ENCODE measurements at regions not wholly inside any gene's neighbourhood (a gene's known extent, or its start where the extent isn't known, plus 50 kb on each side); places are given as distances from the start of the nearest gene placed in this dataset.

- POLR2A ChIA-PET = no interaction called here
- no peaks in the 10 kb centered on the region for H3K9me3 ChIP-seq
- ATAC-seq (no peak), DNase-seq (ENCODE audit: low read depth in 1 of 2, low spot score in 1 of 2) (no peak), FAIRE-seq (no peak)
- no peak for TF ChIP-seq JUNB (IDR thresholded peaks at IDR 0.05)
- no peak for TF ChIP-seq KDM1A (IDR thresholded peaks at IDR 0.05; ENCODE audit: low read depth)
- TF ChIP-seq ZC3H11A (IDR thresholded peaks at IDR 0.05) = no peak
- TF ChIP-seq ATOH8 (CRISPR knock-in tag; IDR thresholded peaks at IDR 0.05; ENCODE audit: low read depth) = no peak
- no peak overlapping the region for H3K4me2 ChIP-seq
- 74% methylated on average over 4 of the region's 4 CpGs for WGBS (ENCODE audit: missing lambda C conversion rate)
- H3K4me1 ChIP-seq = peaks cover 16% of the 10 kb centered on the region
- H3K4me3 ChIP-seq = no peak overlapping the region
- CTCF ChIA-PET = no interaction called here
- H3K27ac ChIP-seq = peak overlapping the region in 1 of 2 experiments; percentile 59; a peak in 2 of 6 replicates
Measured at GRCh38 chr1:188708795-188709535, 1768.7 kb downstream of the BRINP3 start.

- TF ChIP-seq CHD4 (IDR thresholded peaks at IDR 0.05; ENCODE audit: borderline replicate concordance) (no peak), RAD21 (conservative IDR thresholded peaks at IDR 0.05 in 1 of 2, IDR thresholded peaks at IDR 0.05 in 1 of 2) (0 out of 5 replicates have a peak, but pooled peaks of 1 of the 2 experiments have one; percentile 19)
- FAIRE-seq (no peak), ATAC-seq (peak in 1 of 2 experiments; percentile 51; a peak in 1 of 6 replicates), DNase-seq (ENCODE audit: low read depth in 1 of 2, low spot score in 1 of 2) (peak; percentile 1 to 16)
- 24% methylated on average over 1 of the region's 1 CpG for WGBS (ENCODE audit: missing lambda C conversion rate)
- no peak overlapping the region for H3K27ac ChIP-seq
- ChIA-PET POLR2A (no interaction called here), CTCF (no interaction called here)
- no peak overlapping the region for H3K4me2 ChIP-seq
- H3K9me3 ChIP-seq = no peaks in the 10 kb centered on the region
- H3K4me1 ChIP-seq = no peaks in the 10 kb centered on the region
- no peak overlapping the region for H3K4me3 ChIP-seq
Measured at GRCh38 chr1:188715566-188715965, 1762.1 kb downstream of the BRINP3 start.

- no peak for TF ChIP-seq USF2 (IDR thresholded peaks at IDR 0.05)
- no peak for ATAC-seq
- no peaks in the 10 kb centered on the region for H3K9me3 ChIP-seq
- 40% methylated on average over 3 of the region's 3 CpGs for WGBS (ENCODE audit: missing lambda C conversion rate)
- POLR2A ChIA-PET = no interaction called here
- no peaks in the 10 kb centered on the region for H3K4me1 ChIP-seq
- no peak overlapping the region for H3K4me2 ChIP-seq
- no peak for FAIRE-seq
- DNase-seq (ENCODE audit: low read depth in 1 of 2, low spot score in 1 of 2) = no peak
- no peak overlapping the region for H3K27ac ChIP-seq
- no peak overlapping the region for H3K4me3 ChIP-seq
- CTCF ChIA-PET = no interaction called here
Measured at GRCh38 chr1:188719735-188720134, 1757.9 kb downstream of the BRINP3 start.

GRCh38 chr1:188723332-188724020, 1754.2 kb downstream of the BRINP3 start:
- Histone ChIP-seq H3K4me1 (no peaks in the 10 kb centered on the region), H3K9me3 (no peaks in the 10 kb centered on the region), H3K27ac (no peak overlapping the region), H3K4me2 (no peak overlapping the region), H3K4me3 (no peak overlapping the region)
- ChIA-PET CTCF (interaction anchor here (0.7 kb wide), 1 partner anchor 20 kb away, joined by 7 read pairs; no protein-coding TSS in a partner anchor), POLR2A (no interaction called here)
- 35% methylated on average over 2 of the region's 2 CpGs for WGBS (ENCODE audit: missing lambda C conversion rate)
- no peak for ATAC-seq
- TF ChIP-seq ZFP36 (IDR thresholded peaks at IDR 0.05; ENCODE audit: borderline replicate concordance, partially characterized antibody) (no peak), POLR2AphosphoS2 (conservative IDR thresholded peaks at IDR 0.05; ENCODE audit: low read length) (no peak), KDM1A (IDR thresholded peaks at IDR 0.05; ENCODE audit: low read depth) (no peak), KDM5A (IDR thresholded peaks at IDR 0.05) (no peak), NPAS2 (CRISPR knock-in tag; IDR thresholded peaks at IDR 0.05; ENCODE audit: borderline replicate concordance) (no peak)
- no peak for DNase-seq (ENCODE audit: low read depth in 1 of 2, low spot score in 1 of 2)
- no peak for FAIRE-seq

GRCh38 chr1:188729039-188729438, 1748.6 kb downstream of the BRINP3 start:
- Histone ChIP-seq H3K4me2 (no peak overlapping the region), H3K4me1 (no peaks in the 10 kb centered on the region), H3K9me3 (no peaks in the 10 kb centered on the region), H3K27ac (no peak overlapping the region), H3K4me3 (no peak overlapping the region)
- no peak for FAIRE-seq
- no peak for ATAC-seq
- ChIA-PET POLR2A (no interaction called here), CTCF (no interaction called here)
- no peak for DNase-seq (ENCODE audit: low read depth in 1 of 2, low spot score in 1 of 2)
- no peak for TF ChIP-seq KDM5A (IDR thresholded peaks at IDR 0.05)
- TF ChIP-seq FOSB (CRISPR knock-in tag; IDR thresholded peaks at IDR 0.05) = no peak
- no peak for TF ChIP-seq RAD21 (conservative IDR thresholded peaks at IDR 0.05 in 1 of 2, IDR thresholded peaks at IDR 0.05 in 1 of 2)
- TF ChIP-seq NR3C1 (IDR thresholded peaks at IDR 0.05) = no peak
- TF ChIP-seq SREBF2 (IDR thresholded peaks at IDR 0.05) = no peak
- no peak for TF ChIP-seq PHF8 (IDR thresholded peaks at IDR 0.05; ENCODE audit: borderline replicate concordance, low read depth)

Data from A549 (cell line).